T-cell (primary cell): ENCODE measurements at regions not wholly inside any gene's neighbourhood (a gene's known extent, or its start where the extent isn't known, plus 50 kb on each side); places are given as distances from the start of the nearest gene placed in this dataset.
"Not testable (repeated sequence)": the region's sequence is repeated elsewhere in the genome, so short reads cannot be mapped to it uniquely, and the experiment has no call there.

ENCODE experiments used
- ATAC-seq, 4 experiments: fragments of 200-7000 bp in 3 of 4; fragments of 150-1000 bp in 1 of 4; cut with Tn5 transposase; replicated peaks in 1 of 4; 1 replicate in 3 of 4; 2 replicates in 1 of 4; pipeline ENCODE4 v1.10.0; 2021; ENCODE audit warnings: moderate library complexity in 3 of 4, mild to moderate bottlenecking in 2 of 4, moderate number of reproducible peaks in 1 of 4
- CTCF ChIA-PET, 2 donors: fragments of 300-600 bp; sonication (Branson Sonifier 250); formaldehyde crosslinking; loops; one replicate each; lab custom pipeline; 2022; ENCODE audit warnings: antibody characterized with exemption in 2 of 2; lab: Charles Lee
- POLR2A ChIA-PET, 2 donors: fragments of 300-600 bp; sonication (Branson Sonifier 250); formaldehyde crosslinking; loops; one replicate each; lab custom pipeline; 2022; ENCODE audit warnings: antibody characterized with exemption in 2 of 2; lab: Charles Lee
- DNase-seq, 35 experiments: peaks; one replicate each; pipeline versions ENCODE4 v3.0.0 to v3.0.0-alpha.2; 2013 to 2023
- H3K27ac ChIP-seq: one replicate; pipeline ENCODE4 v1.5.1; 2013; ENCODE audit warnings: low read length
- H3K27me3 ChIP-seq, 2 experiments: replicated peaks in 1 of 2; 1 replicate in 1 of 2; 2 replicates in 1 of 2; pipeline versions ENCODE4 v1.6.1 to v1.7.0; 2013; ENCODE audit warnings: low read length in 1 of 2, mixed read lengths in 1 of 2; ENCODE audit not compliant: control insufficient read depth in 2 of 2, insufficient read depth in 2 of 2; ENCODE audit errors: extremely low read depth in 1 of 2
- H3K36me3 ChIP-seq, 2 donors: 1 replicate in 1 of 2; 2 replicates in 1 of 2; pipeline versions ENCODE4 v1.6.1 to v1.7.0; 2013; ENCODE audit warnings: low read length in 1 of 2; ENCODE audit not compliant: control insufficient read depth in 2 of 2, insufficient read depth in 1 of 2; ENCODE audit errors: extremely low read depth in 1 of 2
- H3K4me1 ChIP-seq, 2 experiments: 1 replicate in 1 of 2; 2 replicates in 1 of 2; pipeline versions ENCODE4 v1.6.1 to v1.7.0; 2013; ENCODE audit warnings: low read length in 2 of 2, mixed read lengths in 1 of 2; ENCODE audit not compliant: insufficient read depth in 2 of 2, control insufficient read depth in 1 of 2; ENCODE audit errors: extremely low read depth in 1 of 2
- H3K4me3 ChIP-seq, 2 donors: 1 replicate in 1 of 2; 2 replicates in 1 of 2; pipeline versions ENCODE4 v1.5.1 to v1.7.0; 2013; ENCODE audit warnings: mild to moderate bottlenecking in 2 of 2, low read length in 1 of 2, moderate library complexity in 1 of 2; ENCODE audit not compliant: control insufficient read depth in 1 of 2; ENCODE audit errors: extremely low read depth in 1 of 2
- H3K9me3 ChIP-seq: 2 replicates; pipeline ENCODE4 v1.7.0; 2013
- H3K27ac Mint-ChIP-seq, 2 donors: one replicate each; pipeline ENCODE4 v1.8.0; 2020 to 2021; ENCODE audit warnings: mild to moderate bottlenecking in 2 of 2, mixed read lengths in 2 of 2
- H3K27me3 Mint-ChIP-seq, 2 donors: one replicate each; pipeline ENCODE4 v1.8.0; 2021 to 2022; ENCODE audit warnings: mixed read lengths in 2 of 2
- H3K36me3 Mint-ChIP-seq: one replicate; pipeline ENCODE4 v1.8.0; 2021; ENCODE audit warnings: mixed read lengths
- H3K4me1 Mint-ChIP-seq, 3 donors: one replicate each; pipeline ENCODE4 v1.8.0; 2020 to 2022; ENCODE audit warnings: mixed read lengths in 3 of 3, mild to moderate bottlenecking in 1 of 3
- H3K4me3 Mint-ChIP-seq, 3 donors: one replicate each; pipeline ENCODE4 v1.8.0; 2020 to 2022; ENCODE audit warnings: mild to moderate bottlenecking in 3 of 3, mixed read lengths in 3 of 3, moderate library complexity in 3 of 3
- H3K9me3 Mint-ChIP-seq, 3 donors: one replicate each; pipeline ENCODE4 v1.8.0; 2020 to 2022; ENCODE audit warnings: mixed read lengths in 3 of 3
- WGBS: methylation state at CpG from one replicate; pipeline ENCODE4 v1.1.5; 2013; ENCODE audit warnings: missing lambda C conversion rate; ENCODE audit not compliant: insufficient coverage; 5-methylcytosine and 5-hydroxymethylcytosine counted together

DNA sequence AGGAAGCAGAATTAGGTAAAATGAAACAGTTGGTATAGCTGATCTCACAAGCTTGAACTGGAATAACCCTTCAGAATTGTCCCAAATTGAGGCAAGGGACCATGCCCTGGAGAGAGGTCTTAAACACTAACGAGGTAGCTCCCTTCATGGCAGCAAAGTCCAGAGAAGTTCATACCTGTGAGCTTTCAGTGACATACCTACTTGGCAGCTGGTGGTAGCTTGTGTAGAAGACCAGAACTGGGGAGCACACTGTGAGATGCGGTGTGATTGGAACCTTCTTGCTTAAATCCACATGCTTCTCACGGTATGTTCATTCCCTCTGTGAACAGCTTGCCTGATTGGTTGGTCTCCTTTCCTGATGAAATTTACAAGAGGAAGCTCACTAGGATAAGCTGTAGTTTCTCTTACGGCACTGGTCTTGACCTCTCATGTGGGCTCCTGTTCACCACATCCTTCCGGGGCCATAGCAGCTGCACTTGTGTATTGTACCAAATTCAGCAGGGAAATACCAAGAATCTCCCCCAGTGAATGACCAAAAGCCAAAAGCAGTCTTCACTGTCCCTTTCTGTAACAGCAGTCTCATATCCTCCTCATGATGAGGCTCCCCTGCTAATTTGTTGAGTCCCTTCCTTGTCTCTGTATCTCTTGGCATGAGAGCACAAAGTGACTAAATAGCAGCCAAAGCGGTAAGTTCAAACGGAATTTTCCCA, 483.7 kb upstream of the FRG2C start:
- POLR2A ChIA-PET: interaction anchor here in 1 of 2 donors (0.5 kb wide), 1 partner anchor 11 kb away, joined by 3 read pairs; no protein-coding TSS in a partner anchor
- CTCF ChIA-PET: no interaction called here
- no peak overlapping the region for H3K27ac Mint-ChIP-seq

DNA sequence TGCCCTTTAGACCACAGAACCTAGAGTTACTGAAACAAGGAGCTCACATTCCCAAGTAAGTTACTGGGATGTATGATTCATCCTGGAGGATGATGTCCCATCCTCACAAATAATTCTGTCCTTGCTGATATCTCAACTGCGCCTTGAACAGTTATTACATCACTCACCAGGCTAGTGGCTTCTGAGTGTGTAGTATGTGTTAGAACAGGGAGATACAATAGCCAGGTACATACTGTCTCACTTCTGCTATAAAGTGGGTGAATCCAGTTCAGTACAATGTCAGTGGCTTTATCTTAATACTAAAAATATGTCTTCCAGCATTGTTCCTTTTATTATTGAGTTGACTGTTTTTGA, 483.2 kb upstream of the FRG2C start:
- Mint-ChIP-seq H3K4me3 (no peak overlapping the region), H3K36me3 (no peaks in the 10 kb centered on the region), H3K4me1 (no peaks in the 10 kb centered on the region), H3K9me3 (peaks cover 0 to 3% (median 0%) of the 10 kb centered on the region in 3 donors), H3K27me3 (peaks cover 0 to 1% of the 10 kb centered on the region in 2 donors), H3K27ac (no peak overlapping the region)
- Histone ChIP-seq H3K4me1 (no peaks in the 10 kb centered on the region), H3K27ac (no peak overlapping the region), H3K4me3 (no peak overlapping the region), H3K27me3 (no peaks in the 10 kb centered on the region), H3K36me3 (no peaks in the 10 kb centered on the region), H3K9me3 (no peaks in the 10 kb centered on the region)
- no CpG with 5 or more reads among the region's 1 CpG for WGBS
- POLR2A ChIA-PET: no interaction called here
- no peak for DNase-seq
- CTCF ChIA-PET: no interaction called here
- no peak for ATAC-seq

More for the DNA sequence above, 483.7 kb upstream of the FRG2C start:
- Mint-ChIP-seq H3K9me3 (peaks cover 0 to 3% (median 0%) of the 10 kb centered on the region in 3 donors), H3K36me3 (no peaks in the 10 kb centered on the region), H3K27me3 (peaks cover 0 to 1% of the 10 kb centered on the region in 2 donors), H3K4me3 (no peak overlapping the region), H3K4me1 (no peaks in the 10 kb centered on the region)
- no peaks in the 10 kb centered on the region for H3K27me3 ChIP-seq
- H3K27ac ChIP-seq: no peak overlapping the region
- H3K4me3 ChIP-seq: no peak overlapping the region
- H3K4me1 ChIP-seq: no peaks in the 10 kb centered on the region
- H3K9me3 ChIP-seq: no peaks in the 10 kb centered on the region
- H3K36me3 ChIP-seq: no peaks in the 10 kb centered on the region
- DNase-seq: no peak
- WGBS: 75% methylated on average over 4 of the region's 7 CpGs
- ATAC-seq: no peak

DNA sequence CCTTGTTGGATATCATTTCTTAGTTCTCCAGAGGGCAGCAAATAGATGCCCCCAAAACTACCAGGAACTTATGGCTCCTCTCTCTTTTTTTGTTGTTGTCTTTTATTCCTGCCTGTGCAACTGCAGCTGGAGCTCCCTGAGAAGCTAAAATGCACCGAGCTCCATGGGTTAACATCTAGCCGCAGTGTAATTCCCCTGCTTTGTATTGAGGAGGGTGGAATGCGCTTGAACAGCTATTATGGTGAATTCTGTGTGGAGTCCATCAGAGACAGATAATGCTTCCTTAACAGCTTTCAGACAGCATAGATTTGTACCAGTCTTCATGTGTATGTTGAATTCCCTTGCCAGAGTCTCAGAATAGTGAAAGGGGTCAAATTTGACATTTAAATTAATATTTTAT, 475.2 kb upstream of the FRG2C start:
- Histone ChIP-seq H3K9me3 (no peaks in the 10 kb centered on the region), H3K4me1 (no peaks in the 10 kb centered on the region), H3K27me3 (no peaks in the 10 kb centered on the region), H3K36me3 (no peaks in the 10 kb centered on the region), H3K27ac (no peak overlapping the region), H3K4me3 (no peak overlapping the region)
- Mint-ChIP-seq H3K36me3 (no peaks in the 10 kb centered on the region), H3K4me3 (no peak overlapping the region), H3K27ac (no peak overlapping the region), H3K9me3 (no peaks in the 10 kb centered on the region), H3K27me3 (peaks cover 0 to 7% of the 10 kb centered on the region in 2 donors), H3K4me1 (no peaks in the 10 kb centered on the region)
- WGBS: 80% methylated on average over 1 of the region's 3 CpGs
- no peak for ATAC-seq
- CTCF ChIA-PET: interaction anchor here in 1 of 2 donors (0.6 kb wide), 1 partner anchor 78 kb away, joined by 3 read pairs; no protein-coding TSS in a partner anchor
- POLR2A ChIA-PET: no interaction called here
- DNase-seq: no peak

GRCh38 chr3:75192146-75192616, 471.9 kb upstream of the FRG2C start:
- no peak for ATAC-seq

DNA sequence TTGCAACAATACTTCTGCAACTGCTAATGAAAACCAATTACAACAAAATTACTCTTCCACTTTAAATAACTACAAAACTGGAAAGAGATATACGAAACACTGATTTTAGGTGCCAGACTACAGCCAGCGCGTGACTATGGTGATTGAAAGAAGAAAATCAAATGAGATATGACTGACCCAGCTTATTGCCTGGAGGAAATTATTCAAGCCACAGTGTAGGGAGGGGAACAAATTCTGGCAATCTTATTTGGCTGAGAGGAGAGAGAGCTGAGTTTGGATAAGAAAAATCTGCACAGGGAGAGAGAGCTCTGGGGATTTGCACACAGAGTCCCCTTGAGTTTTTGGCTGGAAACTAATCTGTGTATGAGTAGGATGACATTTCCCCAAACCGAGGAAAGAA, 470.3 kb upstream of the FRG2C start:
- Mint-ChIP-seq H3K9me3 (no peaks in the 10 kb centered on the region), H3K27ac (no peak overlapping the region), H3K4me1 (no peaks in the 10 kb centered on the region), H3K27me3 (peaks cover 0 to 7% of the 10 kb centered on the region in 2 donors), H3K36me3 (no peaks in the 10 kb centered on the region), H3K4me3 (no peak overlapping the region)
- no peak overlapping the region for H3K4me3 ChIP-seq
- H3K27me3 ChIP-seq: no peaks in the 10 kb centered on the region
- POLR2A ChIA-PET: no interaction called here
- no peak overlapping the region for H3K27ac ChIP-seq
- no peaks in the 10 kb centered on the region for H3K36me3 ChIP-seq
- H3K9me3 ChIP-seq: no peaks in the 10 kb centered on the region
- DNase-seq (no peak), ATAC-seq (no peak)
- no peaks in the 10 kb centered on the region for H3K4me1 ChIP-seq
- 100% methylated on average over 2 of the region's 4 CpGs for WGBS
- CTCF ChIA-PET: no interaction called here

More at GRCh38 chr3:75192146-75192616, 471.9 kb upstream of the FRG2C start:
- Mint-ChIP-seq H3K27ac (no peak overlapping the region), H3K36me3 (no peaks in the 10 kb centered on the region), H3K4me1 (no peaks in the 10 kb centered on the region), H3K4me3 (no peak overlapping the region), H3K27me3 (peaks cover 0 to 7% of the 10 kb centered on the region in 2 donors), H3K9me3 (no peaks in the 10 kb centered on the region)
- DNase-seq: peak in 28 of 35 experiments; percentile 0 to 58 (median 17)
- Histone ChIP-seq H3K9me3 (no peaks in the 10 kb centered on the region), H3K27ac (no peak overlapping the region), H3K4me1 (no peaks in the 10 kb centered on the region), H3K36me3 (no peaks in the 10 kb centered on the region), H3K27me3 (no peaks in the 10 kb centered on the region), H3K4me3 (no peak overlapping the region)
- POLR2A ChIA-PET: no interaction called here
- 57% methylated on average over 2 of the region's 6 CpGs for WGBS
- CTCF ChIA-PET: interaction anchor here (0.7 to 1.4 kb wide), 4 partner anchors 25 to 237 kb away, joined by 3 to 4 read pairs (median 4); no protein-coding TSS in a partner anchor

- ATAC-seq: peak in 1 of 4 experiments; percentile 63
- H3K27ac Mint-ChIP-seq, H3K4me3 ChIP-seq, H3K27me3 Mint-ChIP-seq, H3K36me3 Mint-ChIP-seq, POLR2A ChIA-PET, CTCF ChIA-PET, DNase-seq, H3K27me3 ChIP-seq, H3K4me1 ChIP-seq, H3K27ac ChIP-seq, H3K4me1 Mint-ChIP-seq, H3K36me3 ChIP-seq, H3K9me3 Mint-ChIP-seq, H3K4me3 Mint-ChIP-seq, H3K9me3 ChIP-seq: not testable (repeated sequence)
- WGBS: 93% methylated on average over 10 of the region's 22 CpGs
Observed at GRCh38 chr3:75214332-75214731, 449.8 kb upstream of the FRG2C start.
